GM12878 (cell line): ENCODE measurements at regions not wholly inside any gene's neighbourhood (a gene's known extent, or its start where the extent isn't known, plus 50 kb on each side); places are given as distances from the start of the nearest gene placed in this dataset.

Source experiments
- ATAC-seq: fragments of 200-7000 bp; cut with Tn5 transposase; 3 replicates; pipeline ENCODE4 v1.9.1; 2020; ENCODE audit warnings: mild to moderate bottlenecking, moderate library complexity
- BruUV-seq: library from RNA; stranded (reverse); fragments of 400-500 nt; replicated peaks from 2 replicates; lab custom pipeline; 2021; lab: Mats Ljungman, UMichigan
- CTCF ChIA-PET: fragments of 300-600 bp; sonication (Branson Sonifier 250); formaldehyde crosslinking; extraction: SDS; loops from one replicate; lab custom pipeline; 2021; ENCODE audit warnings: inconsistent platforms; lab: Yijun Ruan, JAX
- POLR2A ChIA-PET: fragments of 350-600 bp; formaldehyde crosslinking; extraction: SDS; loops from one replicate; lab custom pipeline; 2021; ENCODE audit warnings: inconsistent platforms; lab: Charles Lee
- RAD21 ChIA-PET: fragments of 300-600 bp; sonication (Branson Sonifier 250); formaldehyde crosslinking; loops from one replicate; lab custom pipeline; 2023; ENCODE audit warnings: antibody characterized with exemption; ENCODE audit not compliant: unreplicated experiment; lab: Charles Lee
- SMC1A ChIA-PET: fragments of 300-600 bp; sonication (Branson Sonifier 250); formaldehyde crosslinking; loops from one replicate; lab custom pipeline; 2023; ENCODE audit not compliant: unreplicated experiment, uncharacterized antibody; lab: Charles Lee
- DNase-seq: peaks from one replicate; pipeline ENCODE4 v3.0.0-alpha.2; 2011; ENCODE audit warnings: low read depth, low spot score
- FAIRE-seq: peaks from 3 replicates; lab custom pipeline; 2011; peaks lifted over from hg19 to GRCh38; lab: Jason Lieb, UNC
- H2AFZ ChIP-seq: 2 replicates; pipeline ENCODE4 v1.6.0; 2011; ENCODE audit warnings: low read depth, low read length, control low read depth; ENCODE audit not compliant: control insufficient read depth
- H3K27ac ChIP-seq: 2 replicates; pipeline ENCODE4 v1.5.1; 2011; ENCODE audit warnings: control low read depth; ENCODE audit not compliant: control insufficient read depth, insufficient read depth
- H3K27me3 ChIP-seq, 2 experiments: replicated peaks in 1 of 2; 2 replicates each; pipeline versions ENCODE4 v1.6.0 to v1.6.1; 2011; ENCODE audit warnings: low read length in 1 of 2; ENCODE audit not compliant: control insufficient read depth in 2 of 2, insufficient read depth in 2 of 2
- H3K36me3 ChIP-seq, 2 experiments: 2 replicates each; pipeline ENCODE4 v1.5.1; 2011; ENCODE audit warnings: low read length in 1 of 2; ENCODE audit not compliant: control insufficient read depth in 2 of 2, insufficient read depth in 2 of 2
- H3K4me1 ChIP-seq: 2 replicates; pipeline ENCODE4 v1.6.1; 2011; ENCODE audit warnings: mild to moderate bottlenecking, low read length, moderate library complexity, mixed read lengths; ENCODE audit not compliant: control insufficient read depth, insufficient read depth
- H3K4me2 ChIP-seq: 2 replicates; pipeline ENCODE4 v1.6.0; 2011; ENCODE audit warnings: control low read depth; ENCODE audit not compliant: control insufficient read depth, insufficient read depth
- H3K4me3 ChIP-seq: fragments of 200-600 bp; sonication (generic); 2 replicates; pipeline ENCODE4 v1.5.1; 2016
- H3K79me2 ChIP-seq: 2 replicates; pipeline ENCODE4 v1.6.0; 2011; ENCODE audit warnings: low read length; ENCODE audit not compliant: control insufficient read depth, insufficient read depth
- H3K9ac ChIP-seq: 2 replicates; pipeline ENCODE4 v1.8.0; 2011; ENCODE audit warnings: low read length, control low read depth, mixed read lengths; ENCODE audit not compliant: control insufficient read depth, insufficient read depth
- H3K9me3 ChIP-seq: replicated peaks from 3 replicates; pipeline ENCODE4 v1.5.1; 2011; ENCODE audit warnings: mild to moderate bottlenecking, low read length; ENCODE audit not compliant: control insufficient read depth, insufficient read depth
- H4K20me1 ChIP-seq: 2 replicates; pipeline ENCODE4 v1.6.0; 2011; ENCODE audit not compliant: control insufficient read depth, insufficient read depth
- BACH1 ChIP-seq: fragments of 450-650 bp; IDR thresholded peaks from 2 replicates; pipeline ENCODE4 v1.6.1; 2017; ENCODE audit warnings: mild to moderate bottlenecking, borderline replicate concordance
- EZH2 ChIP-seq: IDR thresholded peaks from 2 replicates; pipeline ENCODE4 v1.6.1; 2012; ENCODE audit warnings: low read depth, mild to moderate bottlenecking, control low read depth, inconsistent platforms, low read length, borderline replicate concordance; ENCODE audit not compliant: control insufficient read depth
- POLR2A ChIP-seq: IDR thresholded peaks from 2 replicates; pipeline ENCODE4 v1.6.1; 2011; ENCODE audit warnings: low read depth, mild to moderate bottlenecking, low read length
- RUNX3 ChIP-seq: IDR thresholded peaks from 2 replicates; pipeline ENCODE4 v1.6.1; 2012; ENCODE audit warnings: low read length, inconsistent platforms
- YBX1 ChIP-seq: fragments of 450-650 bp; IDR thresholded peaks from 2 replicates; pipeline ENCODE4 v1.6.1; 2016; ENCODE audit warnings: antibody characterized with exemption
- WGBS: methylation state at CpG from one replicate; pipeline ENCODE4 v1.1.6; 2016; ENCODE audit warnings: low lambda C conversion rate; ENCODE audit not compliant: insufficient replicate concordance, insufficient coverage; ENCODE audit errors: missing lambda C conversion rate; 5-methylcytosine and 5-hydroxymethylcytosine counted together
- in situ Hi-C: fragments of 300-500 bp; cut with MboI; formaldehyde crosslinking; loops from 9 replicates; pipeline ENCODE4 v1.14.3; 2018; ENCODE audit warnings: mixed read lengths
- intact Hi-C: fragments of 100-400 bp; cut with micrococcal nuclease; formaldehyde crosslinking; loops from one replicate; pipeline ENCODE4 v1.14.2; 2022; ENCODE audit not compliant: unreplicated experiment
- TF ChIP-seq, protein P1 (sequence below): fragments of 450-650 bp; IDR thresholded peaks from 2 replicates; pipeline ENCODE4 v1.6.1; 2017; ENCODE audit warnings: antibody characterized with exemption, mild to moderate bottlenecking, moderate library complexity
- TF ChIP-seq, protein P2 (sequence below): IDR thresholded peaks from 2 replicates; pipeline ENCODE4 v1.6.1; 2011; ENCODE audit warnings: borderline replicate concordance, low read depth, mild to moderate bottlenecking, moderate library complexity, low read length; ENCODE audit not compliant: insufficient read depth, poor library complexity, severe bottlenecking
- TF ChIP-seq, protein P3 (sequence below): fragments of 450-650 bp; IDR thresholded peaks from 2 replicates; pipeline ENCODE4 v1.6.1; 2017; ENCODE audit warnings: mild to moderate bottlenecking, low read depth, inconsistent platforms; ENCODE audit not compliant: poor library complexity, severe bottlenecking
- TF ChIP-seq, protein P4 (sequence below): fragments of 450-650 bp; IDR thresholded peaks from 2 replicates; pipeline ENCODE4 v1.6.1; 2017; ENCODE audit warnings: mild to moderate bottlenecking, moderate library complexity

DNA sequence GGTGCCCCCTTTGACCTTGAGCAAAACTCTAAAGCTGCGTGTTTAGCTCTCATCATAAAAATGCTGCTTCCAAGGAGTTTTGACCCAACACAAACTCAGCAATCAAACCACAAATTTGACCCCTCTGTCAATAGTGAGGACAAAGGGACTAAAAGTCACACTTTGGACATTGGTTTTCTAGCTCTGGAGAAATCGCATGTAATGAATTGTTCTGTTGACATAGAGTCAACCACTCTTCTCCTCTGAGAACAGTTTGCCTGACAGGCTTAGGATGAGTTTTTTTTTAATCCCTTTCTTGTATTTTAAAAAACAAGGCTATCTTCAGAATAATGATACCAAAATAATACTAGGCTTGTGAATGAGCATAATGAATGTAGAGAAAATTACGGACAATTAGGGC lies 61.1 kb upstream of the MAN2A1 start:
- no peak for ATAC-seq
- BruUV-seq, result no TSS peak

More for the DNA sequence above, 61.1 kb upstream of the MAN2A1 start:
- H3K36me3 ChIP-seq, result no peaks in the 10 kb centered on the region
- FAIRE-seq (no peak), DNase-seq (no peak)
- 41% methylated on average over 3 of the region's 3 CpGs for WGBS
- H3K4me2 ChIP-seq, result no peak overlapping the region
- TF ChIP-seq, protein P1, sequence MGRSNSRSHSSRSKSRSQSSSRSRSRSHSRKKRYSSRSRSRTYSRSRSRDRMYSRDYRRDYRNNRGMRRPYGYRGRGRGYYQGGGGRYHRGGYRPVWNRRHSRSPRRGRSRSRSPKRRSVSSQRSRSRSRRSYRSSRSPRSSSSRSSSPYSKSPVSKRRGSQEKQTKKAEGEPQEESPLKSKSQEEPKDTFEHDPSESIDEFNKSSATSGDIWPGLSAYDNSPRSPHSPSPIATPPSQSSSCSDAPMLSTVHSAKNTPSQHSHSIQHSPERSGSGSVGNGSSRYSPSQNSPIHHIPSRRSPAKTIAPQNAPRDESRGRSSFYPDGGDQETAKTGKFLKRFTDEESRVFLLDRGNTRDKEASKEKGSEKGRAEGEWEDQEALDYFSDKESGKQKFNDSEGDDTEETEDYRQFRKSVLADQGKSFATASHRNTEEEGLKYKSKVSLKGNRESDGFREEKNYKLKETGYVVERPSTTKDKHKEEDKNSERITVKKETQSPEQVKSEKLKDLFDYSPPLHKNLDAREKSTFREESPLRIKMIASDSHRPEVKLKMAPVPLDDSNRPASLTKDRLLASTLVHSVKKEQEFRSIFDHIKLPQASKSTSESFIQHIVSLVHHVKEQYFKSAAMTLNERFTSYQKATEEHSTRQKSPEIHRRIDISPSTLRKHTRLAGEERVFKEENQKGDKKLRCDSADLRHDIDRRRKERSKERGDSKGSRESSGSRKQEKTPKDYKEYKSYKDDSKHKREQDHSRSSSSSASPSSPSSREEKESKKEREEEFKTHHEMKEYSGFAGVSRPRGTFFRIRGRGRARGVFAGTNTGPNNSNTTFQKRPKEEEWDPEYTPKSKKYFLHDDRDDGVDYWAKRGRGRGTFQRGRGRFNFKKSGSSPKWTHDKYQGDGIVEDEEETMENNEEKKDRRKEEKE, result no peak
- TF ChIP-seq POLR2A, result no peak
- TF ChIP-seq, protein P2, sequence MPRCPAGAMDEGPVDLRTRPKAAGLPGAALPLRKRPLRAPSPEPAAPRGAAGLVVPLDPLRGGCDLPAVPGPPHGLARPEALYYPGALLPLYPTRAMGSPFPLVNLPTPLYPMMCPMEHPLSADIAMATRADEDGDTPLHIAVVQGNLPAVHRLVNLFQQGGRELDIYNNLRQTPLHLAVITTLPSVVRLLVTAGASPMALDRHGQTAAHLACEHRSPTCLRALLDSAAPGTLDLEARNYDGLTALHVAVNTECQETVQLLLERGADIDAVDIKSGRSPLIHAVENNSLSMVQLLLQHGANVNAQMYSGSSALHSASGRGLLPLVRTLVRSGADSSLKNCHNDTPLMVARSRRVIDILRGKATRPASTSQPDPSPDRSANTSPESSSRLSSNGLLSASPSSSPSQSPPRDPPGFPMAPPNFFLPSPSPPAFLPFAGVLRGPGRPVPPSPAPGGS, result no peak
- TF ChIP-seq RUNX3, result no peak
- TF ChIP-seq YBX1, result no peak
- no peak for TF ChIP-seq BACH1
- TF ChIP-seq, protein P3, sequence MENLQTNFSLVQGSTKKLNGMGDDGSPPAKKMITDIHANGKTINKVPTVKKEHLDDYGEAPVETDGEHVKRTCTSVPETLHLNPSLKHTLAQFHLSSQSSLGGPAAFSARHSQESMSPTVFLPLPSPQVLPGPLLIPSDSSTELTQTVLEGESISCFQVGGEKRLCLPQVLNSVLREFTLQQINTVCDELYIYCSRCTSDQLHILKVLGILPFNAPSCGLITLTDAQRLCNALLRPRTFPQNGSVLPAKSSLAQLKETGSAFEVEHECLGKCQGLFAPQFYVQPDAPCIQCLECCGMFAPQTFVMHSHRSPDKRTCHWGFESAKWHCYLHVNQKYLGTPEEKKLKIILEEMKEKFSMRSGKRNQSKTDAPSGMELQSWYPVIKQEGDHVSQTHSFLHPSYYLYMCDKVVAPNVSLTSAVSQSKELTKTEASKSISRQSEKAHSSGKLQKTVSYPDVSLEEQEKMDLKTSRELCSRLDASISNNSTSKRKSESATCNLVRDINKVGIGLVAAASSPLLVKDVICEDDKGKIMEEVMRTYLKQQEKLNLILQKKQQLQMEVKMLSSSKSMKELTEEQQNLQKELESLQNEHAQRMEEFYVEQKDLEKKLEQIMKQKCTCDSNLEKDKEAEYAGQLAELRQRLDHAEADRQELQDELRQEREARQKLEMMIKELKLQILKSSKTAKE, result no peak
- no peak for TF ChIP-seq EZH2
- TF ChIP-seq, protein P4, sequence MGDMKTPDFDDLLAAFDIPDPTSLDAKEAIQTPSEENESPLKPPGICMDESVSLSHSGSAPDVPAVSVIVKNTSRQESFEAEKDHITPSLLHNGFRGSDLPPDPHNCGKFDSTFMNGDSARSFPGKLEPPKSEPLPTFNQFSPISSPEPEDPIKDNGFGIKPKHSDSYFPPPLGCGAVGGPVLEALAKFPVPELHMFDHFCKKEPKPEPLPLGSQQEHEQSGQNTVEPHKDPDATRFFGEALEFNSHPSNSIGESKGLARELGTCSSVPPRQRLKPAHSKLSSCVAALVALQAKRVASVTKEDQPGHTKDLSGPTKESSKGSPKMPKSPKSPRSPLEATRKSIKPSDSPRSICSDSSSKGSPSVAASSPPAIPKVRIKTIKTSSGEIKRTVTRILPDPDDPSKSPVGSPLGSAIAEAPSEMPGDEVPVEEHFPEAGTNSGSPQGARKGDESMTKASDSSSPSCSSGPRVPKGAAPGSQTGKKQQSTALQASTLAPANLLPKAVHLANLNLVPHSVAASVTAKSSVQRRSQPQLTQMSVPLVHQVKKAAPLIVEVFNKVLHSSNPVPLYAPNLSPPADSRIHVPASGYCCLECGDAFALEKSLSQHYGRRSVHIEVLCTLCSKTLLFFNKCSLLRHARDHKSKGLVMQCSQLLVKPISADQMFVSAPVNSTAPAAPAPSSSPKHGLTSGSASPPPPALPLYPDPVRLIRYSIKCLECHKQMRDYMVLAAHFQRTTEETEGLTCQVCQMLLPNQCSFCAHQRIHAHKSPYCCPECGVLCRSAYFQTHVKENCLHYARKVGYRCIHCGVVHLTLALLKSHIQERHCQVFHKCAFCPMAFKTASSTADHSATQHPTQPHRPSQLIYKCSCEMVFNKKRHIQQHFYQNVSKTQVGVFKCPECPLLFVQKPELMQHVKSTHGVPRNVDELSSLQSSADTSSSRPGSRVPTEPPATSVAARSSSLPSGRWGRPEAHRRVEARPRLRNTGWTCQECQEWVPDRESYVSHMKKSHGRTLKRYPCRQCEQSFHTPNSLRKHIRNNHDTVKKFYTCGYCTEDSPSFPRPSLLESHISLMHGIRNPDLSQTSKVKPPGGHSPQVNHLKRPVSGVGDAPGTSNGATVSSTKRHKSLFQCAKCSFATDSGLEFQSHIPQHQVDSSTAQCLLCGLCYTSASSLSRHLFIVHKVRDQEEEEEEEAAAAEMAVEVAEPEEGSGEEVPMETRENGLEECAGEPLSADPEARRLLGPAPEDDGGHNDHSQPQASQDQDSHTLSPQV, result no peak
- H2AFZ ChIP-seq, result no peak overlapping the region
- RAD21 ChIA-PET, result no interaction called here
- in situ Hi-C loops, result no loop called here
- no peaks in the 10 kb centered on the region for H3K4me1 ChIP-seq
- no peak overlapping the region for H3K27ac ChIP-seq
- H3K4me3 ChIP-seq, result no peak overlapping the region
- SMC1A ChIA-PET, result interaction anchor here (1.2 kb wide), 1 partner anchor 11 kb away, joined by 3 read pairs; no protein-coding TSS in a partner anchor
- H4K20me1 ChIP-seq, result no peaks in the 10 kb centered on the region
- POLR2A ChIA-PET, result interaction anchor here (0.6 kb wide), 1 partner anchor 1125 kb away, joined by 4 read pairs; no protein-coding TSS in a partner anchor
- no peaks in the 10 kb centered on the region for H3K9me3 ChIP-seq
- CTCF ChIA-PET, result no interaction called here
- H3K27me3 ChIP-seq, result no peaks in the 10 kb centered on the region; a peak in 1 of 4 replicates
- no peaks in the 10 kb centered on the region for H3K79me2 ChIP-seq
- no peak overlapping the region for H3K9ac ChIP-seq
- intact Hi-C loops, result no loop called here
